Fibroblast of pulmonary artery (primary cell): ENCODE measurements at regions not wholly inside any gene's neighbourhood (a gene's known extent, or its start where the extent isn't known, plus 50 kb on each side); places are given as distances from the start of the nearest gene placed in this dataset.

ENCODE experiments used
- DNase-seq: peaks from one replicate; pipeline ENCODE4 v3.0.0-alpha.2; 2010; ENCODE audit warnings: low read depth
- H3K4me3 ChIP-seq: replicated peaks from 2 replicates; pipeline ENCODE4 v1.5.1; 2011; ENCODE audit warnings: low read depth, mild to moderate bottlenecking, control low read depth, low read length, moderate library complexity
- CTCF ChIP-seq: IDR thresholded peaks from 2 replicates; pipeline ENCODE4 v1.5.1; 2011; ENCODE audit warnings: mild to moderate bottlenecking, control low read depth, low read length, inconsistent platforms; ENCODE audit errors: missing control alignments

GRCh38 chr13:62049992-62050391 is 634.3 kb upstream of the PCDH20 start:
- H3K4me3 ChIP-seq, result no peak overlapping the region
- DNase-seq, result no peak
- TF ChIP-seq CTCF, result no peak

GRCh38 chr13:62046512-62046911 is 630.9 kb upstream of the PCDH20 start:
- H3K4me3 ChIP-seq, result no peak overlapping the region
- no peak for DNase-seq
- no peak for TF ChIP-seq CTCF

- no peak for TF ChIP-seq CTCF
- no peak overlapping the region for H3K4me3 ChIP-seq
Observed at GRCh38 chr13:62043600-62043999, 628.0 kb upstream of the PCDH20 start.

GRCh38 chr13:62040806-62041205 is 625.2 kb upstream of the PCDH20 start:
- TF ChIP-seq CTCF, result no peak
- H3K4me3 ChIP-seq, result no peak overlapping the region
- DNase-seq, result no peak

More at GRCh38 chr13:62043600-62043999, 628.0 kb upstream of the PCDH20 start:
- no peak for DNase-seq

- DNase-seq, result no peak
- TF ChIP-seq CTCF, result no peak
- no peak overlapping the region for H3K4me3 ChIP-seq
Observed at GRCh38 chr13:62040078-62040477, 624.4 kb upstream of the PCDH20 start.

GRCh38 chr13:62038214-62038613 is 622.6 kb upstream of the PCDH20 start:
- DNase-seq, result no peak
- H3K4me3 ChIP-seq, result no peak overlapping the region
- TF ChIP-seq CTCF, result no peak

- no peak for TF ChIP-seq CTCF
- no peak for DNase-seq
- no peak overlapping the region for H3K4me3 ChIP-seq
Observed at GRCh38 chr13:62035981-62036380, 620.3 kb upstream of the PCDH20 start.
